Activated CD8-positive, alpha-beta T cell treated with anti-CD3 and anti-CD28 coated beads, Interleukin-2, amount 10 ng/mL, durations not matched to agents 7 days and 5 days (primary cell): ENCODE measurements at regions not wholly inside any gene's neighbourhood (a gene's known extent, or its start where the extent isn't known, plus 50 kb on each side); places are given as distances from the start of the nearest gene placed in this dataset.
"Not testable (repeated sequence)": the region's sequence is repeated elsewhere in the genome, so short reads cannot be mapped to it uniquely, and the experiment has no call there.

Experiments used
- ATAC-seq: fragments of 150-1000 bp; cut with Tn5 transposase; one replicate; pipeline ENCODE4 v1.10.0; 2021; ENCODE audit warnings: moderate library complexity
- CTCF ChIA-PET: fragments of 350-600 bp; sonication (Branson Sonifier 250); formaldehyde crosslinking; loops from one replicate; lab custom pipeline; 2021; ENCODE audit warnings: antibody characterized with exemption; lab: Charles Lee
- POLR2A ChIA-PET: fragments of 350-600 bp; sonication (Branson Sonifier 250); formaldehyde crosslinking; loops from one replicate; lab custom pipeline; 2021; ENCODE audit warnings: antibody characterized with exemption; lab: Charles Lee
- DNase-seq: peaks from one replicate; pipeline ENCODE4 v3.0.0-alpha.2; 2020
- H3K27ac Mint-ChIP-seq: one replicate; pipeline ENCODE4 v1.8.0; 2021; ENCODE audit warnings: mild to moderate bottlenecking, mixed read lengths
- H3K27me3 Mint-ChIP-seq: one replicate; pipeline ENCODE4 v1.8.0; 2021; ENCODE audit warnings: low read depth, mixed read lengths
- H3K36me3 Mint-ChIP-seq: one replicate; pipeline ENCODE4 v1.8.0; 2021; ENCODE audit warnings: low read depth, mixed read lengths
- H3K4me1 Mint-ChIP-seq: one replicate; pipeline ENCODE4 v1.8.0; 2021; ENCODE audit warnings: low read depth, mixed read lengths
- H3K4me3 Mint-ChIP-seq: one replicate; pipeline ENCODE4 v1.8.0; 2021; ENCODE audit warnings: mild to moderate bottlenecking, mixed read lengths
- H3K9me3 Mint-ChIP-seq: one replicate; pipeline ENCODE4 v1.8.0; 2022; ENCODE audit warnings: mixed read lengths; ENCODE audit not compliant: insufficient read depth

DNA sequence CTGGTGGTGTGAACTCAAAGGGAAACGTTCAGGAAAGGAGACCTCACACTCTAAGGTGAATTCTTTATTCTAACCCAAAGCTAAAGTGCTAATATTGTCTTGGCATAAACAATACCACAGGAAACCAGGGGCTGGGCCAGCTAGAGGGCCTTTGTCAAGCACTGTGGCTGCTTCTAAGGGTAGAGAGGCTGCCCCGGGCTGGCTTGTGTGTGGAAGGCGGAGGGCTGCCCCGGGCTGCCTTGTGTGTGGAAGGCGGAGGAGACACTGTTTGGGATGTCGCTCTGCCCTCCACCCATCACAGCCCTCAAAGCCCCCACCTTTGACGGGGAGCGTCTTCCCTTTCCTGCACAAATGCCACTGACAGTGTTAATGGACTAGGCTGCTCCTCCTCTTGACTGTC is 216.8 kb downstream of the TOMM20 start:
- H3K4me3 Mint-ChIP-seq: no peak overlapping the region
- peak; percentile 55 for DNase-seq
- CTCF ChIA-PET: interaction anchor here (0.8 to 2.9 kb wide), 4 partner anchors 12 to 43 kb away, joined by 3 to 17 read pairs (median 6); no protein-coding TSS in a partner anchor
- H3K9me3 Mint-ChIP-seq: no peaks in the 10 kb centered on the region
- peak; percentile 79 for ATAC-seq
- peaks cover 36% of the 10 kb centered on the region for H3K4me1 Mint-ChIP-seq
- no peaks in the 10 kb centered on the region for H3K36me3 Mint-ChIP-seq
- peak overlapping the region; percentile 76 for H3K27ac Mint-ChIP-seq
- H3K27me3 Mint-ChIP-seq: no peaks in the 10 kb centered on the region
- POLR2A ChIA-PET: interaction anchor here (0.9 to 1.3 kb wide), 2 partner anchors 43 to 100 kb away, joined by 3 read pairs; no protein-coding TSS in a partner anchor

DNA sequence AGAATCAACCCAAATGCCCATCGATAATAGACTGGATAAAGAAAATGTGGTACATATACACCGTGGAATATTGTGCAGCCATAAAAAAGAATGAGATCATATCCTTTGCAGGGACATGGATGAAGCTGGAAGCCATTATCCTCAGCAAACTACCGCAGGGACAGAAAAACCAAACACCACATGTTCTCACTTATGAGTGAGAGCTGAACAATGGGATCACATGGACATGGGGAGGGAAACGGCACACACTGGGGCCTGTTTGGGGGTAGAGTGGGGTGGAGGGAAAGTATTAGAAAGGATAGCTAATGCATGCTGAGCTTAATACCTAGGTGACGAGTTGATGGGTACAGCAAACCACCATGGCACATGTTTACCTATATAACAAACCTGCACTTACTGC is 217.5 kb downstream of the TOMM20 start:
- Mint-ChIP-seq H3K27ac (peak overlapping the region; percentile 76), H3K4me1 (peaks cover 36% of the 10 kb centered on the region)
- H3K27me3 Mint-ChIP-seq, H3K9me3 Mint-ChIP-seq, ATAC-seq, H3K36me3 Mint-ChIP-seq, H3K4me3 Mint-ChIP-seq, DNase-seq: not testable (repeated sequence)
- CTCF ChIA-PET: interaction anchor here (1.3 to 2.9 kb wide), 3 partner anchors 15 to 44 kb away, joined by 5 to 17 read pairs (median 6); no protein-coding TSS in a partner anchor
- POLR2A ChIA-PET: interaction anchor here (0.9 to 1.3 kb wide), 2 partner anchors 44 to 101 kb away, joined by 3 read pairs; no protein-coding TSS in a partner anchor

DNA sequence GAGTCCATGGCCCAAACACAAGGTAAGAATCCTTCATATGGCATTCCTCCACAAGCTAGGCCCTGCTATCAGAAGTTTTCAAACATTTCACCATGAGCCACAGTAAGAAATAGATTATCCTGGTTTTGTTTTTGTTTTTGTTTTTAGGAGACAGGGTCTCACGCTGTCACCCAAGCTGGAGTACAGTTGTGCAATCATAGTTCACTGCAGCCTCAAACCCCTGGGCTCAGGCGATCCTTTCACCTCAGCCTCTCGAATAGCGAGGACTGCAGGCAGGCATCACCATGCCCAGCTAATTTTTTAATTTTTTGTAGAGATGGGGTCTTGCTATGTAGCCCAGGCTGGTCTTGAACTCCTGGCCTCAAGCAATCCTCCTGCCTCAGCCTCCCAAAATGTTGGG is 218.8 kb downstream of the TOMM20 start:
- CTCF ChIA-PET: interaction anchor here (1.1 to 1.7 kb wide), 4 partner anchors 45 to 298 kb away, joined by 3 to 6 read pairs (median 4); no protein-coding TSS in a partner anchor
- no peaks in the 10 kb centered on the region for H3K9me3 Mint-ChIP-seq
- POLR2A ChIA-PET: interaction anchor here (0.8 to 1.2 kb wide), 3 partner anchors 102 to 299 kb away, joined by 3 read pairs; no protein-coding TSS in a partner anchor
- no peaks in the 10 kb centered on the region for H3K27me3 Mint-ChIP-seq
- DNase-seq (no peak), ATAC-seq (no peak)
- no peak overlapping the region for H3K27ac Mint-ChIP-seq
- H3K4me1 Mint-ChIP-seq: peaks cover 36% of the 10 kb centered on the region
- H3K36me3 Mint-ChIP-seq: no peaks in the 10 kb centered on the region
- H3K4me3 Mint-ChIP-seq: no peak overlapping the region

DNA sequence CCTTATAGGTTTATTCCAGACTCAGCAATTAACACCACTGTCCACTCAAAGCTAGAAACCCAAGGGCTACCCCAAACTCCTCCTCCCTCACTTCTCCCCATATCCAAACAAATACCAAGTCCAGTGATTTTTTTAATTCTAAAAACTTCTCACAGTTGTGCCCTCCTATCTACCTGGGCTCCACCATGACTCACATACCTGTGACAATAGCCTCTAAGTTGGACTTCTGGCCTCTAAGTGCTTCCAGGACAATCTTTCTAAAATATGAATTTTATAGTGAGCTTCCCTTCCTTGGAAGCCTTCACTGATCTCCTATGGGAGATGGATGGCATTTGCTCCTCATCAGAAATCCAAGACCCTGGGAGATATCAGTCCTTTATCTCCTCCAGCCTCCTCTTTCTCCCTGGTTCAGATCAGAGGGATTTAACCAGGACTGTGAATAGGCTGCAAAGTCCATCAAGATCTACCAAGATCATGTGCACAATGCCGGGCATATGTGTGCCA is 219.3 kb downstream of the TOMM20 start:
- ATAC-seq: no peak
- no peaks in the 10 kb centered on the region for H3K27me3 Mint-ChIP-seq
- no peak overlapping the region for H3K27ac Mint-ChIP-seq
- no peaks in the 10 kb centered on the region for H3K9me3 Mint-ChIP-seq
- H3K36me3 Mint-ChIP-seq: no peaks in the 10 kb centered on the region
- ChIA-PET POLR2A (interaction anchor here (0.8 to 1.3 kb wide), 4 partner anchors 10 to 299 kb away, joined by 3 read pairs; no protein-coding TSS in a partner anchor), CTCF (interaction anchor here (0.8 to 1.3 kb wide), 3 partner anchors 10 to 298 kb away, joined by 3 read pairs; no protein-coding TSS in a partner anchor)
- H3K4me3 Mint-ChIP-seq: no peak overlapping the region
- peaks cover 36% of the 10 kb centered on the region for H3K4me1 Mint-ChIP-seq
- DNase-seq: no peak

DNA sequence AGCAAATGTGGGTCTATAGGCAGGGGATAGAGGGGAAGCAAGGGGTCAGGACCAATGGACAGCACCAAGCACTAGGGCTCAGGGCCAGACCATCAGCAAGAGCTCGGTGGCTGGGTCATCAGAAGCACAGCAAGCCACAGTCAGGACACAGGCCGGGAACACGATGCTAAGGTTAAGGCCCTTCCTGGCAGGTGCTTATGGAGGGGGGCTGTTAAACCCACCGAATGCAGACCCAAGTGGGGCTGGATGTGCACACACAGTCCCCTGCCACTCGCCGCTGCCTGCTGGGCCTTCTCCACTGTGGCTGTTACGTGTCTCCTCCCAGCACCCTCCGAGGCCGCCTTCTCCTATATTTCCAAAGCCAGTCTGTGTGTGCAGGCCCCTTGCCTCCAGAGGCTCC is 220.1 kb downstream of the TOMM20 start:
- Mint-ChIP-seq H3K4me1 (peaks cover 30% of the 10 kb centered on the region), H3K9me3 (no peaks in the 10 kb centered on the region), H3K27me3 (no peaks in the 10 kb centered on the region), H3K4me3 (no peak overlapping the region), H3K27ac (peak overlapping the region; percentile 10), H3K36me3 (no peaks in the 10 kb centered on the region)
- ATAC-seq (no peak), DNase-seq (no peak)
- ChIA-PET POLR2A (interaction anchor here (1.3 kb wide), 1 partner anchor 10 kb away, joined by 3 read pairs; no protein-coding TSS in a partner anchor), CTCF (interaction anchor here (0.5 to 0.8 kb wide), 2 partner anchors 11 to 63 kb away, joined by 3 read pairs; no protein-coding TSS in a partner anchor)

DNA sequence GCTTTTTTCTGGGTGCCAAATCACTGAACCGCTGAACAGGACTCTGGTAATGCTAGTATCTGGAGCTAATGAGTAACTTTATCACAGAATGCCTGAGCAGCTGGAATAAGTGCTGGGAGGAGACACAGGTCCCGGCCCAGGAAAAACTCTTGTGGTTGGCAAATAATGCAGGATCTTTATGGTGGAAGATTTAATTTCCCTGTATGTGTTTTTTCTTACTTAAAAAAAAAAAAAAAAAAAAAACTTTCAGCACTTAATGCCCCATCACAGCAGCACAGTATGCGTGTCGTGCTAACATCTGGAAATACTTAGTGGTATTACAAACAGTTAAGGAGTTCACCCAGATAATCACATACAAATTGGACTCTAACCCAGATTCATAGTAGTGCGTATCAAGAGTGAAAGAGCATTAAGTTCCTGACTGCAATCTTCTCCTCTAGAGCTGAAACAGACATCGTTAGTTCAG is 220.7 kb downstream of the TOMM20 start:
- H3K36me3 Mint-ChIP-seq: no peaks in the 10 kb centered on the region
- H3K27ac Mint-ChIP-seq: peak overlapping the region; percentile 10
- POLR2A ChIA-PET: interaction anchor here (1.3 kb wide), 1 partner anchor 9 kb away, joined by 3 read pairs; no protein-coding TSS in a partner anchor
- H3K4me1 Mint-ChIP-seq: peaks cover 24% of the 10 kb centered on the region
- no peak overlapping the region for H3K4me3 Mint-ChIP-seq
- H3K9me3 Mint-ChIP-seq: no peaks in the 10 kb centered on the region
- CTCF ChIA-PET: interaction anchor here (0.5 to 1.1 kb wide), 3 partner anchors 62 to 973 kb away, joined by 3 to 4 read pairs (median 3); no protein-coding TSS in a partner anchor
- H3K27me3 Mint-ChIP-seq: no peaks in the 10 kb centered on the region
- DNase-seq: no peak
- ATAC-seq: no peak

DNA sequence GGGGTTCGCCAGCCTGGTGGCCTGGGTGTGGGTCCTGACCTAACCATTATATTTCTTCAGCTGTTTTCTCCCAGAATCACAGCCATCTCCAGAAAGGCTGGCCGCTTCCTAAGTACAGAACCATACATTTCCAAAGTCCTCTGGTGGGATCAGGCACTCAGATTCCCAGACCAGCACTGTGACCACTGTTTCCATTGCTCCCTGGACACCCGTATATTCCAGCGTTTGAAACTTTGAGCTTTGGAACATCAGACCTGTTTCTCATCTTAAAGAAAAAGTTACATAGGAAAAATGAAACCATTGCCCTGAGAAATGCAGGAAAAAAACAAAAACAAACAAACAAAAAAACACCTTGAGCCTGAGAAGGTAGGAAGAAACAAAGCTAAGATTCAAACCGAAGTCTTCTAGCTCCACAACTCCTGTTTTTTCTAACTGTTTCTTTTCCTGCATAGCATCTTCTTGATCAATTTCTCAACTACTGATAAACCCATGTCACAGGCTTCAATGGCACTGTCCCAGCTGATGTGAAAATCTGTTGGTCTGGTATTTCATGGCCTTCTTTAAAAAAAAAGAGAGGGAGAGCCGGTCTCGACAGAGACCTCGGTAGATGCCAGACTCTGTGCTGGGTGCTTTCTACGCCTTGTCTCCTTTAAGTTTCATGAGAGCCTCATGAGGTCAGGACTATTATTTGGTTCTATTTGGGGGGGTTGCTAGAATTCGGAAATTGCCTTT is 221.3 kb downstream of the TOMM20 start:
- ChIA-PET POLR2A (no interaction called here), CTCF (interaction anchor here (0.7 to 1.1 kb wide), 2 partner anchors 310 to 974 kb away, joined by 3 to 4 read pairs; no protein-coding TSS in a partner anchor)
- H3K36me3 Mint-ChIP-seq: no peaks in the 10 kb centered on the region
- H3K27me3 Mint-ChIP-seq: no peaks in the 10 kb centered on the region
- no peak overlapping the region for H3K27ac Mint-ChIP-seq
- peaks cover 18% of the 10 kb centered on the region for H3K4me1 Mint-ChIP-seq
- DNase-seq: no peak
- H3K4me3 Mint-ChIP-seq: no peak overlapping the region
- no peak for ATAC-seq
- H3K9me3 Mint-ChIP-seq: no peaks in the 10 kb centered on the region

DNA sequence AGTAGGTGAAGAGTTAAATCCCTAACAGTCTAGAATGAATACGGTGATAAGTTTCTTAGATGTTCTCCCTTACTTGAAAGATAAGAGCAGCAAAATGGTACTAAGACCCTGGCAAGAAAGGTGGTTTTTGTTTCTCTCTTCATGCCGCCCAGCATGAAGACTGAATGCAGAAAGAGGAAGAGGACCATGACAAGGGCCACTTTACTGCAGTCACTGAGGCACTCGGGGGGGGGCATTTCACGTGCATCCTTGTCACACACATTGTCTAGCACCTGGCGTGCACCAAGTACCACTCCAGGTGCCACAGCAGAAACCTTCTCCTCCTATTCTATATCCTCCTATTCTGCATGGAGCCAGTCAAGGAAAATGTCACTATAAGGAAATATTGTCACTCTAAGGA is 222.0 kb downstream of the TOMM20 start:
- Mint-ChIP-seq H3K4me1 (peaks cover 11% of the 10 kb centered on the region), H3K27me3 (no peaks in the 10 kb centered on the region), H3K36me3 (no peaks in the 10 kb centered on the region), H3K9me3 (no peaks in the 10 kb centered on the region), H3K27ac (no peak overlapping the region), H3K4me3 (no peak overlapping the region)
- ChIA-PET CTCF (interaction anchor here (1.1 kb wide), 1 partner anchor 309 kb away, joined by 4 read pairs; no protein-coding TSS in a partner anchor), POLR2A (no interaction called here)
- ATAC-seq: no peak
- no peak for DNase-seq

DNA sequence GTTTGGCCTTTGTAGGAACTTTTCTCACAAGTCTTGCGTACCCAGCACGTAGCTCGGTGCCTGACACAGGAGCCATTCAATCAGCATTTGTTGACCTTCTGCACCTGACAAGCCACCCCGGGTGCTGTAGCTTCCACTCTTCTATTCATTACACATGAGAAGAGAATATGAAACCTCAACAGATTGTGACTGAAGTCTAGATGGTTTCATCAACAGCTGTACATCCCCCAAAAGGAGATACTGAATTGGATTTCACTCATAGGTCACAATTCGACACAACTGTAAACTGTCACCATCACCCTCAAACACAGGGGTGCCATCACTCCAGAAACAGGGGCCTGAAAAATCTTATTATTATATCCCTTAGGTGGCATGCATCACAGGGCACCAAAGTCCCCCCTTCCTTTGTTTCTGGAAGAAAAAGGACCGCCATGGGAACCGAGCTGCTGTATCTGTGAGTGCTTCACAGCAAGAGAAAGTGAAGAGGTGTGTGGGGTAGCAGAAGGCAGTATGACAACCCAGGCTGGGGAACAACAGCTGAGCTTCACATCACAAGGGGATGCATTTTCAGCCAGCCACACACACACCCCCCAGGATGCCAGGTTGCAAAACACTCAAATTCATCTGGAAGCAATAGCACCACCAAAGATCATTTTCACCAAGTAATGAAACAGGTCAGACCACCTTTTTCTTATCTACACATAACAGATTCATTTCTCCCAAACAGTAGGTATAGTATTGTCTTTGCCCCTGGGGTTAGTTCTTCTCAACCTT is 225.7 kb downstream of the TOMM20 start:
- CTCF ChIA-PET: interaction anchor here (0.9 to 1.5 kb wide), 3 partner anchors 9 to 21 kb away, joined by 3 to 4 read pairs (median 3); no protein-coding TSS in a partner anchor
- Mint-ChIP-seq H3K9me3 (no peaks in the 10 kb centered on the region), H3K4me1 (no peaks in the 10 kb centered on the region), H3K27me3 (no peaks in the 10 kb centered on the region), H3K4me3 (no peak overlapping the region), H3K36me3 (no peaks in the 10 kb centered on the region), H3K27ac (no peak overlapping the region)
- POLR2A ChIA-PET: interaction anchor here (0.6 to 0.8 kb wide), 2 partner anchors 38 to 530 kb away, joined by 3 read pairs; partner anchors contain the start of gene COA6
- ATAC-seq (no peak), DNase-seq (no peak)

DNA sequence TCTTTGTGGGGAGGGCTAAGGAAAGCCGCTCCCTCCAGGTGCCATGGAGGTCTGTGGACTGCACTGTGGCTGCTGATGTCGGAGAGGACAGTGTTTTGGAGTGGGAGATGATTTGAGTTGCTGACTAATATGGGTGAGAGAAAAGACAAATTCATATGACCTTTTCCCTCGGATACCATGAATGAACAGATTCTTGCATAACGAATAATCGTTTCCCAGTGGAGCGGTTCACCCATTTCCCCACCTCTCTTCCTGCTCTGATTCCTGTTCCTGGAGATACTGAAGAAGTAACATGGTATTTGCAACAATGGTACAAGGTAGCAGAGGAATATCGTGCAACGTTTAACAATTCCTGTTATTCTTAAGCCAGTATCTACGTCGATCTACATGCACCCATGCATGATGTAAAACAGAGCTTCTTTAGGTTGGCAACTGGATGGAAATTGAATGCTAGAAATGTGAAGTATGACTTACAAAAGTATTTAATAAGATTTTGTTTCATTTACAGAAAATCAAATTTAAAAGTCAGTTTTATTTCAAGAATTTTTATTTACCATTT is 227.1 kb downstream of the TOMM20 start:
- ATAC-seq (no peak), DNase-seq (no peak)
- H3K4me1 Mint-ChIP-seq: no peaks in the 10 kb centered on the region
- H3K27me3 Mint-ChIP-seq: no peaks in the 10 kb centered on the region
- no peaks in the 10 kb centered on the region for H3K36me3 Mint-ChIP-seq
- H3K9me3 Mint-ChIP-seq: no peaks in the 10 kb centered on the region
- ChIA-PET POLR2A (no interaction called here), CTCF (interaction anchor here (1.5 kb wide), 1 partner anchor 10 kb away, joined by 3 read pairs; no protein-coding TSS in a partner anchor)
- H3K4me3 Mint-ChIP-seq: no peak overlapping the region
- H3K27ac Mint-ChIP-seq: no peak overlapping the region

DNA sequence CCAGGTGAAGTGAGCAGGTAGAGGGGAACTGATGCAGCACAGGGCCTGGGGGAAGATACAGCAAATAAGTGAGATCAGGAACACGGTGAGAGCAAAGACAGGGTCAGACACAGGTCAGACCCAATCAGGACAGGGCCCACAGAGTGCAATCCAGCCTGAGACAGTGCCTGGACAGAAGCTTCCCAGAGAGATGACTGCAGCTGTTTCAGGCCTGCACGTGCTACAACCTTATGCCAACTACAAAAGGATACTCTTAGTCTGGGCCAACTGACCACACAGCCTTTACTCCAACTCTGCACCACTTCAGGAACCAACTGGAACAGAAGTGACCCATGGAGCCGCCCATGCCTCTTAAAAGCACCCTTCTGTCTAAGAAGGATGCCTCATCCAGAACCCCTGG is 228.0 kb downstream of the TOMM20 start:
- Mint-ChIP-seq H3K4me3 (no peak overlapping the region), H3K27ac (no peak overlapping the region), H3K27me3 (no peaks in the 10 kb centered on the region), H3K36me3 (no peaks in the 10 kb centered on the region), H3K9me3 (no peaks in the 10 kb centered on the region), H3K4me1 (no peaks in the 10 kb centered on the region)
- no peak for ATAC-seq
- CTCF ChIA-PET: interaction anchor here (1.7 kb wide), 1 partner anchor 12 kb away, joined by 3 read pairs; no protein-coding TSS in a partner anchor
- no peak for DNase-seq
- POLR2A ChIA-PET: no interaction called here
